IMR-90 (cell line): ENCODE measurements at regions not wholly inside any gene's neighbourhood (a gene's known extent, or its start where the extent isn't known, plus 50 kb on each side); places are given as distances from the start of the nearest gene placed in this dataset.

ENCODE experiments used
- CTCF ChIP-seq: conservative IDR thresholded peaks from 2 replicates; pipeline ENCODE4 v1.5.1; 2012; ENCODE audit warnings: mild to moderate bottlenecking, low read depth, low read length, improper control_type of control experiment
- POLR2A ChIP-seq: IDR thresholded peaks from 2 replicates; pipeline ENCODE4 v1.6.1; 2012; ENCODE audit warnings: mild to moderate bottlenecking, low read depth, low read length
- RAD21 ChIP-seq: IDR thresholded peaks from 2 replicates; pipeline ENCODE4 v1.6.1; 2012; ENCODE audit warnings: low read length, improper control_type of control experiment
- RFX5 ChIP-seq: IDR thresholded peaks from 2 replicates; pipeline ENCODE4 v1.8.0; 2012; ENCODE audit warnings: low read depth, mild to moderate bottlenecking, low read length, moderate library complexity
- USF2 ChIP-seq: fragments of 150-350 bp; IDR thresholded peaks from 2 replicates; pipeline ENCODE4 v1.6.1; 2017; ENCODE audit warnings: mild to moderate bottlenecking, antibody characterized with exemption, low read length, low read depth

GRCh38 chr22:33986167-33986771, 66.0 kb upstream of the LARGE1 start:
- TF ChIP-seq USF2: no peak
- TF ChIP-seq CTCF: no peak
- no peak for TF ChIP-seq RAD21
- no peak for TF ChIP-seq POLR2A
- TF ChIP-seq RFX5: no peak
